ENCODE measurements at regions not wholly inside any gene's neighbourhood (a gene's known extent, or its start where the extent isn't known, plus 50 kb on each side); places are given as distances from the start of the nearest gene placed in this dataset.

GRCh38 chr2:237271698-237272652, 142.0 kb downstream of the COL6A3 start:
- DNase-seq (ENCODE audit: low spot score), result no peak

All from kidney tubule cell (primary cell).